ENCODE measurements at regions not wholly inside any gene's neighbourhood (a gene's known extent, or its start where the extent isn't known, plus 50 kb on each side); places are given as distances from the start of the nearest gene placed in this dataset.

DNA sequence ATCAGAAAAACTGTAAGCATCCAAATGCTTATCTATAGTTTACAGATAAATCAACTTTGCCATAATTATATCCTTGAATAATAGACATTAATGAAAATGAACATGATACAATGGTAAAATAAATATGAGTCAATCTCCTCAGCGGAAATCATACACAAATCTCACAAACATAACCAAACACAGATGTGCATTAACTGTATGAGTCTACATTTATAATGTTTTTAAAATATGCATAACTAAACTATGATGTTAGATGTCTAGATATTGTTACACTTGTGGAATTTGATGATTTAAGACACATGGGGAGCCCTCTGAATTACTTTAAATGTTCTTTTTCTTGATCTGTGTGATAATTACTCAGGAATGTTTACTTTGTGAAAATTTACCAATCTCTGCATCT, 951.2 kb downstream of the TECRL start:
- TF ChIP-seq, protein P1, sequence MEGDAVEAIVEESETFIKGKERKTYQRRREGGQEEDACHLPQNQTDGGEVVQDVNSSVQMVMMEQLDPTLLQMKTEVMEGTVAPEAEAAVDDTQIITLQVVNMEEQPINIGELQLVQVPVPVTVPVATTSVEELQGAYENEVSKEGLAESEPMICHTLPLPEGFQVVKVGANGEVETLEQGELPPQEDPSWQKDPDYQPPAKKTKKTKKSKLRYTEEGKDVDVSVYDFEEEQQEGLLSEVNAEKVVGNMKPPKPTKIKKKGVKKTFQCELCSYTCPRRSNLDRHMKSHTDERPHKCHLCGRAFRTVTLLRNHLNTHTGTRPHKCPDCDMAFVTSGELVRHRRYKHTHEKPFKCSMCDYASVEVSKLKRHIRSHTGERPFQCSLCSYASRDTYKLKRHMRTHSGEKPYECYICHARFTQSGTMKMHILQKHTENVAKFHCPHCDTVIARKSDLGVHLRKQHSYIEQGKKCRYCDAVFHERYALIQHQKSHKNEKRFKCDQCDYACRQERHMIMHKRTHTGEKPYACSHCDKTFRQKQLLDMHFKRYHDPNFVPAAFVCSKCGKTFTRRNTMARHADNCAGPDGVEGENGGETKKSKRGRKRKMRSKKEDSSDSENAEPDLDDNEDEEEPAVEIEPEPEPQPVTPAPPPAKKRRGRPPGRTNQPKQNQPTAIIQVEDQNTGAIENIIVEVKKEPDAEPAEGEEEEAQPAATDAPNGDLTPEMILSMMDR (IDR thresholded peaks at IDR 0.05; ENCODE audit: low read depth, low read length, poor library complexity, severe bottlenecking), result no peak
- no peak for TF ChIP-seq EZH2phosphoT487 (IDR thresholded peaks at IDR 0.05; ENCODE audit: borderline replicate concordance, low read length)

Measured in DOHH2 (cell line).